ENCODE measurements at regions not wholly inside any gene's neighbourhood (a gene's known extent, or its start where the extent isn't known, plus 50 kb on each side); places are given as distances from the start of the nearest gene placed in this dataset.

DNA sequence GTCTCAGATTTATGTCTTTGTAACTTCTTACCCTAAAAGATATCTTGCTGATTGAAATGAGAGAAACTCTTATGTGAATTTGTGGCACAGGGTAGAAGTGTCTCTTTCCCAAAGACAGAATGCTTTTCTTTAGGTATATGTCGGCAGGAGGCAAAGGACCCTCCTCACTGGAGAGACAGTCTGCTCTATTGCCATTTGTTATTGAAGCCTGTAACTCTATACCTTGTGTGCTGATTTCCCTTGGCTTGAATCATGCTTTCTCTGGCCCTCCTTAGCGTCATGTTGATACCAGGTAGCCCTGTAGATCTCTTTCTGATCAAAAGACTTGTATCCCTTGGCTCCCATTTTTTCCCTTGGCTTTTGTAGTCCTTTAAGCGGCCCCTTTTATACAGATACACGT, 284.3 kb downstream of the CXXC4 start:
- TF ChIP-seq POLR2AphosphoS5 (IDR thresholded peaks at IDR 0.05; ENCODE audit: low read depth, low read length): no peak
- no peak for TF ChIP-seq POLR2A (IDR thresholded peaks at IDR 0.05; ENCODE audit: low read depth, low read length)
- TF ChIP-seq TAF1 (IDR thresholded peaks at IDR 0.05; ENCODE audit: borderline replicate concordance, low read depth, low read length): no peak
- no peak for FAIRE-seq
- DNase-seq (ENCODE audit: insufficient read length): no peak

DNA sequence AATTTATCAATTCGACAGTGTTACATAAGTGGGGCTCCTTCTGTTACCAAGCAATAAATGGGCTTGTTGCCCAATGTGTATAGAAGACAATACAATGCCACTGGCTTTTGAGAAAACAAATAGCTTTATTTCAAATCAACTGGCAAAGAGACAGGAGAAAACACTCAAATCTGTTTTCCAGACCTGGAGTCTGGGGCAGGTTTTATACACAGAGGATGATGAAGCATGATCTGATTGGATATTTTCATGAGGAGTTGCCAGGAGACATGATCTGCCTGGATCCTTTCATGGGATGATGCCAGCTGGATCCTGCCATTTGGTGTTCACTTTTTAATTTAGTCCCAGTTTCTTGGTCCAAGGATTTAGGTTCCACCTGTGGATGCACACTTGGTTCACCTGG, 287.9 kb downstream of the CXXC4 start:
- TF ChIP-seq TAF1 (IDR thresholded peaks at IDR 0.05; ENCODE audit: borderline replicate concordance, low read depth, low read length): no peak
- TF ChIP-seq POLR2A (IDR thresholded peaks at IDR 0.05; ENCODE audit: low read depth, low read length): no peak
- TF ChIP-seq POLR2AphosphoS5 (IDR thresholded peaks at IDR 0.05; ENCODE audit: low read depth, low read length): no peak
- FAIRE-seq (no peak), DNase-seq (ENCODE audit: insufficient read length) (no peak)

DNA sequence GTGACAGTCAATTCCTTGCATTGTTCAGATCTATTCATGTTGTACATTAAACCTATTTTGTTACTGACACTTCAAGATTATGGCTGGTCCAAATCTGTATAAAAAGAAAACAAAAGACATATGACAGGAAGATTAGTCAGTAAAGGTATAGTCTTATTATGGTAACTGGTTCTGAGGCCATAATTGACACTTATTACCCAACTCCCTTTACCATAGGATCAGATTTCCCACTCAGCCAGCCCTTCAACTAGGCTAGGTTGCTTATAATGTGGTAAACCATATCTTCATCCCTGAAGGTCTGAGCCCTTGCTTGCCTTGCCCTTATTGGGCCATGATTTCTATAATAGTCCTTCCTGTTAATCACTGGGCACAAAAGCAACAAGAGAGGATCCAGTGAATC, 289.6 kb downstream of the CXXC4 start:
- FAIRE-seq: no peak
- TF ChIP-seq POLR2A (IDR thresholded peaks at IDR 0.05; ENCODE audit: low read depth, low read length) (no peak), POLR2AphosphoS5 (IDR thresholded peaks at IDR 0.05; ENCODE audit: low read depth, low read length) (no peak), TAF1 (IDR thresholded peaks at IDR 0.05; ENCODE audit: borderline replicate concordance, low read depth, low read length) (no peak)
- no peak for DNase-seq (ENCODE audit: insufficient read length)

DNA sequence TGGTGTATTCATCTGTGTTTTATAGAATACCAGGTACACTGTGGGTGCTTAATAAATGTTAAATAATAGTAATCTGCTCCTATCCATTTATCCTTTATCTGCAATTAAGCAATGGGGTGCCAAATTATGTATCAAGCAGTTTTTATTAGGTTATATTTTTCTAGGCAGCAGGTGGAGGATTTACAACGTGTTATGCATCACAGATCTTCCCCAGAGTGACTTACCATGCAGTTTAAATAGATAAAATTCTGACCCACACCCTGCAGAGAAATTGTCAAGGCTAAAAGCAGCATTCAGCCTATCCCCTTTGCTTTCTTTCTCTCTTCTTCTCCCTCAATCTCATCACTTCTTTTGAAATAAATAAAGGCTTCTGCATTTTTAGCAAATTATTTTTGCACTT, 306.4 kb downstream of the CXXC4 start:
- no peak for FAIRE-seq
- TF ChIP-seq TAF1 (IDR thresholded peaks at IDR 0.05; ENCODE audit: borderline replicate concordance, low read depth, low read length) (no peak), POLR2A (IDR thresholded peaks at IDR 0.05; ENCODE audit: low read depth, low read length) (no peak), POLR2AphosphoS5 (IDR thresholded peaks at IDR 0.05; ENCODE audit: low read depth, low read length) (no peak)
- DNase-seq (ENCODE audit: insufficient read length): no peak

DNA sequence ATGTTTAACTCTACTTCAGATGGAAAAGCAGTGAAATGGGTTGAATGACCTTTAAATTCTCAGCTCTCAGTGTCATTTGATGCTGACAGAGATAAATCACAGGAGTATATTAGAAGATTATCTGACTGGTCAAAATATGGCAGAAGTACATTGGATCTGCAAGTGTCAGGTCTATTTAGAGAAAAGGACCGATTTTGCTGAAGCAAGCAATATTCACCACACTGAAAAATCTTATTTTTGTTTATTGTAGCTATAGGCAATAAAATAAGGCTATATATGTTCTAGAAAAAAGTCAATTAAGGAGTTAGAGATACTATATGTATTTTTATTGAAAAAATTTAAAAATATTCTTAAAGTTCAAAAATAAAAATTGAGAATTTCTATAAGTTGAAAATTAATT, 325.3 kb downstream of the CXXC4 start:
- FAIRE-seq: no peak
- TF ChIP-seq TAF1 (IDR thresholded peaks at IDR 0.05; ENCODE audit: borderline replicate concordance, low read depth, low read length) (no peak), POLR2AphosphoS5 (IDR thresholded peaks at IDR 0.05; ENCODE audit: low read depth, low read length) (no peak), POLR2A (IDR thresholded peaks at IDR 0.05; ENCODE audit: low read depth, low read length) (no peak)
- DNase-seq (ENCODE audit: insufficient read length): no peak

DNA sequence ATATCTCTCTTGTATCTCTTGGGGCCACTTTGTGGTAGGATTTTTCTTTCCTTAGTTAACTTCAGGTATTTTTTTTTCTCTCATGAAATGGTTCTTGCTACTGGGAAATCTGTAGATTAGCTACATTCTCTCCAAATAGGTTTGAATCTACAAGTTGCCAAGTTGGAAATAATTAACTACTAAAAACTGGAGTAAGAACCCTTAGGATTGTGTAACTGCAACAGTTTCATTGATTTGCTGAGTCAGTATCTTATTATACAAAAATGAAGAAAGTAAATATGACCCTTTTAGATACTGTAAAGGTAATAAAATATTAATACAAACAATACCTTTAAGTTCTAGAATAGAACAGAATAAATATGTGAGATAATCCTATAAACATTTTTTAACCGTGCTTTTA, 327.9 kb downstream of the CXXC4 start:
- TF ChIP-seq POLR2A (IDR thresholded peaks at IDR 0.05; ENCODE audit: low read depth, low read length) (no peak), TAF1 (IDR thresholded peaks at IDR 0.05; ENCODE audit: borderline replicate concordance, low read depth, low read length) (no peak), POLR2AphosphoS5 (IDR thresholded peaks at IDR 0.05; ENCODE audit: low read depth, low read length) (no peak)
- DNase-seq (ENCODE audit: insufficient read length): no peak
- FAIRE-seq: no peak

DNA sequence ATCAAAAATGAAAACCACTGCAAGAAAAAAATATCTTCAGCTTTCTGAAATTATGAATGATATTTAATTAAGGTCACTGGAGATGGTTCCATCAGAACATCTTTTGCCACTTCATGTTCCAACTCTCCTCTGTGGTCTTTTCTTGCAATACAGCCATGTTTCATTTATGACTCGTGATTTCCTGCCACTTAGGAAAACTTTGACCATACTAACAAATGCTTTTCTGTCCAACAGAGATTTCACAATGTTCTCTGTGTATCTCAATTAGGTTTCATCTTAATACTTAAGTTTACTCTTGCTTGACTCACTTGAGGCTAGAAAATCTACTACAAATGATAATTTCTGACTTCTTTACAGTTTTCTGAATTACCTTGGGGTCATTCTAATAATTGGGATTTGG, 330.9 kb downstream of the CXXC4 start:
- TF ChIP-seq TAF1 (IDR thresholded peaks at IDR 0.05; ENCODE audit: borderline replicate concordance, low read depth, low read length): no peak
- no peak for TF ChIP-seq POLR2A (IDR thresholded peaks at IDR 0.05; ENCODE audit: low read depth, low read length)
- no peak for TF ChIP-seq POLR2AphosphoS5 (IDR thresholded peaks at IDR 0.05; ENCODE audit: low read depth, low read length)
- DNase-seq (ENCODE audit: insufficient read length): no peak
- no peak for FAIRE-seq

DNA sequence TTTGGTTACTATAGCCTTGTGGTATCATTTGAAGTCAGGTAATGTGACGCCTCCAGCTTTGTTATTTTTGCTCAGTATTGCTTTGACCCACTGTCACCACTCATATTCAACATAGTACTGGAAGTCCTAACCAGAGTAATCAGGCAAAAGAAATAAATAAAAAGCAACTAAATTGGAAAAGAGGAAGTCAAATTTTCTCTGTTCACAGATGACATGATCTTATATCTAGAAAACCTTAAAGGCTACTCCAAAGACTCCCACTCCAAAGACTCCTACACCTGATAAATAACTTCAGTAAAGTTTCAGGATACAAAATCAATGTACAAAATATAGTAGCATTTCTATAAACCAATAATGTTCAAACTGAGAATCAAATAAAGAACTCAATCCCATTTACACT, 348.6 kb downstream of the CXXC4 start:
- DNase-seq (ENCODE audit: insufficient read length): no peak
- TF ChIP-seq POLR2AphosphoS5 (IDR thresholded peaks at IDR 0.05; ENCODE audit: low read depth, low read length): no peak
- no peak for TF ChIP-seq POLR2A (IDR thresholded peaks at IDR 0.05; ENCODE audit: low read depth, low read length)
- no peak for TF ChIP-seq TAF1 (IDR thresholded peaks at IDR 0.05; ENCODE audit: borderline replicate concordance, low read depth, low read length)
- no peak for FAIRE-seq

DNA sequence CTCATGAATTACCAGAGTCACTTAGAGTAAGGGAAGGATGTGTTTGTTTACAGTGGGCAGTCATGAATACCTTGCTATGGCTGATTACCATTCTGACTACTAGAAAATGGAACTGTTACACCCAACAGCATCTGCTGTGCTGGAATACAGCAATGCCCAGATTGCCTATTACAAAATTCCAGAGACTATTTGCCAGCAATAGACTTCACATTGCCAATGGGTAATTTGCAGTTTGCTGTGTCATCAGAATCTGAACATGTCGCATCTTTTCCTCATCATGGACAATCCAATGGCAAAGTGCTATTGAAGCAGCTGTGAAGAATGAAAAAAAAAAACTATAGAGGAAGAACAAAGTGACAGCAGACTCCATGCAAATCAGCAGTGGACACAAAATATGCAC, 356.6 kb downstream of the CXXC4 start:
- no peak for TF ChIP-seq POLR2A (IDR thresholded peaks at IDR 0.05; ENCODE audit: low read depth, low read length)
- DNase-seq (ENCODE audit: insufficient read length) (no peak), FAIRE-seq (no peak)

DNA sequence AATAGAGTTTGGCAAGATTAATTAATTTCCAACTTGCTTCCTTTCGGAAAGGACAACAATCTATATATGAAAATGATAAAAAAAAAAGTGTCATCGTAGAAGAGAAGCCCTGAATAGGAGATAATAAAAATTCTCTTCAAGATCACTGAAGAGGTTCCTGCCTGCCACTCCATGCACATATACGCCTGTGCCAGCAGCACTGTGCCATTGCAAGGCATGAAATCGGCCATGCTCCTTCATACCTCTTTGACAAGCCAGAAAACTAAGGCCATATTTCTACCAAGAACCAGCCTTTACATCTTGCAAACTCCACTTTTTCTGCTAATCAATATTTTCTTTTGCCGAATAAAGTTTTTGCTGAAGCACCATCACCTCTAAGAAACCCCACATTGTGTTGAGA, 365.5 kb downstream of the CXXC4 start:
- FAIRE-seq (no peak), DNase-seq (ENCODE audit: insufficient read length) (no peak)
- TF ChIP-seq POLR2A (IDR thresholded peaks at IDR 0.05; ENCODE audit: low read depth, low read length) (no peak), POLR2AphosphoS5 (IDR thresholded peaks at IDR 0.05; ENCODE audit: low read depth, low read length) (no peak), TAF1 (IDR thresholded peaks at IDR 0.05; ENCODE audit: borderline replicate concordance, low read depth, low read length) (no peak)

DNA sequence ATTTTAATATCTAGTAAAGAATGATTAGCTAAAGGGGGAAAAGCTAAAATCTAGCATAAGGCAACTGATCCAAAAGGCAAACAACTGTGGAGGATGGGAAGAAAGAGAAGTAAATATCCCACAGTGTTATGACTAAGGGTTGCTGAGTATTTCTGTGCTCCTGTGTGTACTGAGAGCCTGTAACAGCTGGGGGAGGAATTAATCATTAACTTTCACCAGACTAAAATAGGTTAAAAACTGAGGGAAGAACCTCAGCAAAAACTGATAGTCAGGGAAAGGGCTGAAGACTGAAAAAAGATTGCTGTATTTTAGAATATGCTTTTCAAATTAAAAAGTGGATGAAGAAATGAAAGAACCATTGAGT, 365.9 kb downstream of the CXXC4 start:
- TF ChIP-seq POLR2AphosphoS5 (IDR thresholded peaks at IDR 0.05; ENCODE audit: low read depth, low read length) (no peak), TAF1 (IDR thresholded peaks at IDR 0.05; ENCODE audit: borderline replicate concordance, low read depth, low read length) (no peak), POLR2A (IDR thresholded peaks at IDR 0.05; ENCODE audit: low read depth, low read length) (no peak)
- FAIRE-seq: no peak
- DNase-seq (ENCODE audit: insufficient read length): no peak

DNA sequence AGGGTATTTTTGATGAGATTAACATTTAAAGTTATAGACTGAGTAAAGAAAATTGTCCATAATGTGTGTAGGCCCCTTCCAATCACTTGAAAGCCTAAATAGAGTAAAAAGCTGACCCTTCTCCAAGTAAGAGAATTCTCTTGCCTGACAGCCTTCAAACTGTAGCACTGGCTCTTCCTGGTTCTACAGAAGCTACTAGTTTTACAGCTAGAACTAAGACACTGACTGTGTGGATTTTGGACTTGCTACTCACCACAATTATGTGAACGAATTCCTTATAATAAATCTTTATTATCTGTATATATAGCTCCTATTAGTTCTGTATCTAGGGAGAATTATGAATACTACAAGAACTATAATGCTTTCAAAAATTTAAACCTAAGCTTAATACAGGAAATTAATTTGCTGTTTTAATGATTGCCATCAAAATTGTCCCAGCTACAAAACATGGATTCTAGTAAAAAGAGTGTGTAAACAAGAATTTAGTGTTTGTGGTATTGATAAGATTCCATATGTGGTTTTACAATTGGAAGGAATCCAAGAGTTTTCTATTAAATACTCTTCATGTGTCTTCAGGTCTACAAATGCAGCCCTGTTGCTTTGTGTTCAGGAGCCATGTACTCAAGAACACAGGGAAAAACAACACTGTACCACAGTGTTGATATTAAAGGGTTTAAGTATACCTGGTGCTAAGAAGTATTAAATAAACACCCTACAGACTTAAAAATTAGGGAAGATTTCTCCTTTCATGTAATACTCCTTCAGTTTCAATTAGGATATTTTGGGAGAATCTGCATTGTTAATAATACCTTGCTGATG, 366.5 kb downstream of the CXXC4 start:
- FAIRE-seq (no peak), DNase-seq (ENCODE audit: insufficient read length) (no peak)
- TF ChIP-seq POLR2AphosphoS5 (IDR thresholded peaks at IDR 0.05; ENCODE audit: low read depth, low read length) (no peak), POLR2A (IDR thresholded peaks at IDR 0.05; ENCODE audit: low read depth, low read length) (no peak), TAF1 (IDR thresholded peaks at IDR 0.05; ENCODE audit: borderline replicate concordance, low read depth, low read length) (no peak)

All from GM12892 (cell line).